Left lung (tissue), 4 donors: ENCODE measurements at regions not wholly inside any gene's neighbourhood (a gene's known extent, or its start where the extent isn't known, plus 50 kb on each side); places are given as distances from the start of the nearest gene placed in this dataset.

ENCODE experiments used
- ATAC-seq: fragments of 200-7000 bp; cut with Tn5 transposase; one replicate; pipeline ENCODE4 v1.9.1; 2020; ENCODE audit warnings: moderate library complexity
- DNase-seq, 4 donors: peaks; one replicate each; pipeline ENCODE4 v3.0.0-alpha.2; 2013 to 2020
- H3K27ac ChIP-seq, 2 donors: fragments of 200-600 bp; sonication (generic) in 1 of 2; one replicate each; pipeline versions ENCODE4 v1.5.0 to v1.8.0; 2020 to 2021
- H3K27me3 ChIP-seq, 2 donors: fragments of 200-600 bp; sonication (generic) in 1 of 2; one replicate each; pipeline versions ENCODE4 v1.5.0 to v1.8.0; 2020 to 2021
- H3K36me3 ChIP-seq, 2 donors: fragments of 200-600 bp; sonication (generic) in 1 of 2; one replicate each; pipeline versions ENCODE4 v1.5.0 to v1.8.0; 2020 to 2021
- H3K4me1 ChIP-seq, 2 donors: fragments of 200-600 bp; one replicate each; pipeline ENCODE4 v1.8.0; 2021
- H3K4me3 ChIP-seq, 2 donors: fragments of 200-600 bp; sonication (generic) in 1 of 2; one replicate each; pipeline versions ENCODE4 v1.5.0 to v1.8.0; 2020 to 2021; ENCODE audit warnings: mild to moderate bottlenecking in 1 of 2
- H3K9me3 ChIP-seq, 2 donors: fragments of 200-600 bp; sonication (generic) in 1 of 2; one replicate each; pipeline versions ENCODE4 v1.5.0 to v1.8.0; 2020 to 2021
- intact Hi-C, 2 donors: fragments of 100-400 bp; cut with DNase I; formaldehyde crosslinking; loops; one replicate each; pipeline versions ENCODE4 v1.11.2 to v1.14.2; 2022
- TF ChIP-seq, protein P1 (sequence below), 2 donors: fragments of 200-600 bp; sonication (generic) in 1 of 2; IDR thresholded peaks; one replicate each; pipeline versions ENCODE4 v1.5.0 to v1.8.0; 2021; ENCODE audit warnings: antibody characterized with exemption in 2 of 2
- donor health status: DM: no; HTN: yes; CAD: no.
- donor health status: DM: no; HTN: no; CAD: no.

DNA sequence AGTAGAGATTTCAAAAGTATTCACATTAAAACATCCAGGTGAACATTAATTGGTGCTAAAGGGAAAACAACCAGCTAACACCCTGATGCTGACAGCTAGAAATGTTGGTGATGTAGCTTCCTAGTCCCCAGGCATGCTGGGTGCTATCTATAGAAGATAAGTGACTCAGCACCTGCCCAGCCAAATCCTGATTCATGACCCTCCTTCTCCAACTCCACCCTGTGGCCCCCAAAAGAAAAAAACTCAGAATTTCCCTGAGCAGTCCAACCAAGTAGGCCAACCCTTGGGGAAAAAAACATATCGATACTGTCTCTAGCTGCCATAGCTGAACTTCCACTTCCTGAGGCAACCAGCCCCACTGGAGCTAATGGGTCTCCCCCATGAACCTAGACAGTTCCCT, 197.6 kb upstream of the KLF3 start:
- no peak for ATAC-seq
- intact Hi-C loops, result no loop called here
- H3K36me3 ChIP-seq, result no peaks in the 10 kb centered on the region
- H3K27ac ChIP-seq, result no peak overlapping the region
- TF ChIP-seq, protein P1, sequence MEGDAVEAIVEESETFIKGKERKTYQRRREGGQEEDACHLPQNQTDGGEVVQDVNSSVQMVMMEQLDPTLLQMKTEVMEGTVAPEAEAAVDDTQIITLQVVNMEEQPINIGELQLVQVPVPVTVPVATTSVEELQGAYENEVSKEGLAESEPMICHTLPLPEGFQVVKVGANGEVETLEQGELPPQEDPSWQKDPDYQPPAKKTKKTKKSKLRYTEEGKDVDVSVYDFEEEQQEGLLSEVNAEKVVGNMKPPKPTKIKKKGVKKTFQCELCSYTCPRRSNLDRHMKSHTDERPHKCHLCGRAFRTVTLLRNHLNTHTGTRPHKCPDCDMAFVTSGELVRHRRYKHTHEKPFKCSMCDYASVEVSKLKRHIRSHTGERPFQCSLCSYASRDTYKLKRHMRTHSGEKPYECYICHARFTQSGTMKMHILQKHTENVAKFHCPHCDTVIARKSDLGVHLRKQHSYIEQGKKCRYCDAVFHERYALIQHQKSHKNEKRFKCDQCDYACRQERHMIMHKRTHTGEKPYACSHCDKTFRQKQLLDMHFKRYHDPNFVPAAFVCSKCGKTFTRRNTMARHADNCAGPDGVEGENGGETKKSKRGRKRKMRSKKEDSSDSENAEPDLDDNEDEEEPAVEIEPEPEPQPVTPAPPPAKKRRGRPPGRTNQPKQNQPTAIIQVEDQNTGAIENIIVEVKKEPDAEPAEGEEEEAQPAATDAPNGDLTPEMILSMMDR (IDR thresholded peaks at IDR 0.05), result no peak
- no peaks in the 10 kb centered on the region for H3K4me1 ChIP-seq
- H3K4me3 ChIP-seq, result no peak overlapping the region
- peaks cover 0 to 11% of the 10 kb centered on the region in 2 donors for H3K9me3 ChIP-seq
- H3K27me3 ChIP-seq, result no peaks in the 10 kb centered on the region
- no peak for DNase-seq

DNA sequence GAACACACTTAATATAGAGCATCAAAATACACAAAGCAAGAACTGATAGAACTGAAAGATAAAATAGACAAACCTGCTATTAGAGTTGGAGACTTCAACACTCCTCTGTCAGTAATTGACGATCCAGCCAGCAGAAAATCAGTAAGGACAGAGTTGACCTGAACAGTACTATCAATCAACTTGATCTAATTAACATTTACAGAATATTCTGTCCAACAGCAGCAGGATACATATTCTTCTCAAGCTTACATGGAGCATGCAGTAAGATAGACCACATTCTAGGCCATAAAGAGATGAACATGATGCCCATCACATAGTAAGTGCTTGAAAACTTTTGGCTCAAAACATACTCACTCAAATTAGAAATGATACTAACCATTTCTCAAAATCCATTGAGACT, 196.7 kb upstream of the KLF3 start:
- DNase-seq, result no peak
- Histone ChIP-seq H3K9me3 (peaks cover 0 to 11% of the 10 kb centered on the region in 2 donors), H3K4me1 (no peaks in the 10 kb centered on the region), H3K27me3 (no peaks in the 10 kb centered on the region), H3K27ac (no peak overlapping the region), H3K4me3 (no peak overlapping the region), H3K36me3 (no peaks in the 10 kb centered on the region)
- ATAC-seq, result no peak
- intact Hi-C loops, result no loop called here
- TF ChIP-seq, protein P1 (IDR thresholded peaks at IDR 0.05), result no peak

DNA sequence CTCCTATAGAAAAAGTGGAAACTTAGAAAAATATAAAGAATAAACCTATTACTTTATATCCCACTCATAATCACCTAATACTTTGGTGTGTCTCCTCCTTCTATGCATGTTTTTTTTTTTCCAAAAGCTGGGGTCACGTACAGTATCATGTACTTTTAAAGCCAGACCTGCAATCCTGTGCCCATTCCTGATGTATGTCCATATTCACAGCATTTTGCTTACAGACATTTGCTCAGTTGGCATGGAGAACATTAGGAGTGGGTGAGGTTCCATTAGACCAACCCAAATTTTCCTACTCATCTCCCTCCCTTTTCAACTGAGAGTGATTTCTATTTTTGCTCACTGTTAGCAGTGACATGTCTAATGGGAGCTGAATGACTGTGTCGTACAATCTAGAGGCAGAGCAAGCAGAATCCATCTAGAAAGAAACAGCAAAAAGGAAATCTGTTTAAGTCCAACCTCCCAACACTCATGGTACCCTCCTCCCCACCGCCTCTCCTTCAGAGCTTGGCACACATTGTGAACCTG, 195.6 kb upstream of the KLF3 start:
- H3K27ac ChIP-seq, result no peak overlapping the region
- no peak overlapping the region for H3K4me3 ChIP-seq
- H3K36me3 ChIP-seq, result no peaks in the 10 kb centered on the region
- peaks cover 0 to 11% of the 10 kb centered on the region in 2 donors for H3K9me3 ChIP-seq
- no peaks in the 10 kb centered on the region for H3K27me3 ChIP-seq
- TF ChIP-seq, protein P1 (IDR thresholded peaks at IDR 0.05), result no peak
- no peaks in the 10 kb centered on the region for H3K4me1 ChIP-seq
- intact Hi-C loops, result no loop called here
- no peak for ATAC-seq
- DNase-seq, result no peak

DNA sequence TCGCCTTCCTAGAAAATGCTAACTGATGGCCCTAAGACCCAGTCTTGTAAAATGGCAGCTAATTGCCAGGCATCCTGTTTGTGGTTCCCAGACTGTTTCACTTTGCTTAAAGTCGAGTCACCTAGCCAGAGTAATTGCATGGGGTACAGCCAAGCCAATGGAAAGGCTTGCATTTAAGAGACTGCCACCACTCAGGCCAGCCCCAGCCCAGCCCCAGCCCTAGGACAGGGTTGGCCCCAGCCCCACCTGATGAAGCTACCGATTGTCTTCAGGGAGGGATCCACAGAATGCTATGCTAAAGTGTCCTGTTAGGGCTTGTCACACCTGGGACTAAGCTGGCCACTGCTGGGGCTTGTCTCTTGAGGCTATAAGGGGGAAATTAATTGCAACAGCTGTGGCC, 194.6 kb upstream of the KLF3 start:
- no peak overlapping the region for H3K4me3 ChIP-seq
- H3K9me3 ChIP-seq, result peaks cover 0 to 11% of the 10 kb centered on the region in 2 donors
- no peaks in the 10 kb centered on the region for H3K36me3 ChIP-seq
- TF ChIP-seq, protein P1 (IDR thresholded peaks at IDR 0.05), result no peak
- no peaks in the 10 kb centered on the region for H3K4me1 ChIP-seq
- DNase-seq (no peak), ATAC-seq (no peak)
- no peaks in the 10 kb centered on the region for H3K27me3 ChIP-seq
- intact Hi-C loops, result no loop called here
- H3K27ac ChIP-seq, result no peak overlapping the region

DNA sequence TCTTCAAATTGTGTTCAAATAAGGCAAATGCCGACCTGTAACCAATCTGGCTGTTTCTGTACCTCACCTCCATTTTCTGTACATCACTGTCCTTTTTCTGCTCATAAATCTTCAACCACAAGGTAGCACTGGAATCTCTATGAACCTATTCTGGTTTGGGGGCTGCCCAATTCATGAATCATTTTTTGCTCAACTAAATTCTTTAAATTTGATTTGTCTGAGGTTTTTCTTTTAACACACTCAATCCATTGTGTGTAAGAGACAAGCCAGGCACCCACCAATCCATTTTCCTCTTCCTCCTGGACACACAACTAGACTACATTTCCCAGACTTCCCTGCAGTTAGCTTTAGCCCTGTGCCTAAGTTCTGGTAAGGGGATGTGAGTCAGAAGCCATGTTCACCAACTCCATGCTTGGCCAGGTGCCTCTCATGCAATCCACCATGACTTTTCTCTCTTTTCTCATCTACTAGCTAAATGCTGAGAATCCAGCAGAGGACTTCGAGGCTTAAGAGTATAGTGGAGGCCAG, 193.2 kb upstream of the KLF3 start:
- H3K36me3 ChIP-seq, result no peaks in the 10 kb centered on the region
- intact Hi-C loops, result no loop called here
- no peak for ATAC-seq
- no peaks in the 10 kb centered on the region for H3K27me3 ChIP-seq
- no peak overlapping the region for H3K4me3 ChIP-seq
- DNase-seq, result no peak
- H3K9me3 ChIP-seq, result peaks cover 0 to 11% of the 10 kb centered on the region in 2 donors
- TF ChIP-seq, protein P1 (IDR thresholded peaks at IDR 0.05), result no peak
- no peaks in the 10 kb centered on the region for H3K4me1 ChIP-seq
- H3K27ac ChIP-seq, result no peak overlapping the region
